SK-N-SH treated with all-trans-retinoic acid at 6 μM for 48 hours (cell line): ENCODE measurements at regions not wholly inside any gene's neighbourhood (a gene's known extent, or its start where the extent isn't known, plus 50 kb on each side); places are given as distances from the start of the nearest gene placed in this dataset.

Source experiments
- ARNTL ChIP-seq: fragments of 450-650 bp; formaldehyde crosslinking; IDR thresholded peaks from 2 replicates; pipeline ENCODE4 v1.5.0; 2020; ENCODE audit warnings: low read depth, mild to moderate bottlenecking, moderate library complexity, borderline replicate concordance
- CREB5 ChIP-seq: fragments of 250-450 bp; sonication (Bioruptor Pico); IDR thresholded peaks from 2 replicates; pipeline ENCODE4 v1.5.1; 2020; ENCODE audit warnings: low read depth, mild to moderate bottlenecking, moderate library complexity
- ESRRG ChIP-seq: fragments of 250-450 bp; sonication (Bioruptor Pico); IDR thresholded peaks from 2 replicates; pipeline ENCODE4 v1.6.1; 2021; ENCODE audit warnings: mild to moderate bottlenecking
- GLIS3 ChIP-seq: fragments of 250-450 bp; sonication (Bioruptor Pico); IDR thresholded peaks from 2 replicates; pipeline ENCODE4 v1.5.0; 2020; ENCODE audit warnings: mild to moderate bottlenecking, moderate library complexity
- ISL1 ChIP-seq: fragments of 250-450 bp; sonication (Bioruptor Pico); IDR thresholded peaks from 2 replicates; pipeline ENCODE4 v2.1.2; 2022; ENCODE audit warnings: mild to moderate bottlenecking, moderate library complexity
- PATZ1 ChIP-seq: fragments of 250-450 bp; sonication (Bioruptor Pico); IDR thresholded peaks from 2 replicates; pipeline ENCODE4 v1.8.0; 2020; ENCODE audit warnings: mild to moderate bottlenecking, moderate library complexity, borderline replicate concordance
- POU6F1 ChIP-seq: fragments of 250-450 bp; sonication (Bioruptor Pico); IDR thresholded peaks from 2 replicates; pipeline ENCODE4 v1.8.0; 2021; ENCODE audit warnings: low read depth, mild to moderate bottlenecking, moderate library complexity, borderline replicate concordance
- RARB ChIP-seq: fragments of 250-450 bp; sonication (Bioruptor Pico); IDR thresholded peaks from 2 replicates; pipeline ENCODE4 v1.8.0; 2021; ENCODE audit warnings: mild to moderate bottlenecking, moderate library complexity
- SNAI2 ChIP-seq: fragments of 250-450 bp; sonication (Bioruptor Pico); IDR thresholded peaks from 2 replicates; pipeline ENCODE4 v1.5.0; 2020; ENCODE audit warnings: mild to moderate bottlenecking, moderate library complexity
- ZC3H10 ChIP-seq: fragments of 250-450 bp; sonication (Bioruptor Pico); IDR thresholded peaks from 2 replicates; pipeline ENCODE4 v1.5.1; 2021; ENCODE audit warnings: mild to moderate bottlenecking, moderate library complexity
- ZFP3 ChIP-seq: fragments of 250-450 bp; sonication (Bioruptor Pico); IDR thresholded peaks from 2 replicates; pipeline ENCODE4 v1.5.0; 2020; ENCODE audit warnings: mild to moderate bottlenecking, moderate library complexity
- ZFP30 ChIP-seq: fragments of 450-650 bp; formaldehyde crosslinking; IDR thresholded peaks from 2 replicates; pipeline ENCODE4 v1.5.0; 2022; ENCODE audit warnings: mild to moderate bottlenecking, moderate library complexity
- ZNF565 ChIP-seq: fragments of 450-650 bp; formaldehyde crosslinking; conservative IDR thresholded peaks from 2 replicates; pipeline ENCODE4 v1.5.0; 2020; ENCODE audit warnings: low read depth, mild to moderate bottlenecking, moderate library complexity
- ZNF70 ChIP-seq: fragments of 450-650 bp; formaldehyde crosslinking; IDR thresholded peaks from 2 replicates; pipeline ENCODE4 v1.5.0; 2020; ENCODE audit warnings: mild to moderate bottlenecking, moderate library complexity

GRCh38 chr7:34451923-34452322 lies 206.1 kb upstream of the NPSR1 start:
- no peak for TF ChIP-seq ZNF70 (CRISPR knock-in tag)
- TF ChIP-seq RARB (CRISPR knock-in tag), result no peak
- TF ChIP-seq PATZ1, result no peak
- TF ChIP-seq POU6F1, result no peak
- TF ChIP-seq SNAI2 (CRISPR knock-in tag), result no peak
- no peak for TF ChIP-seq ISL1 (CRISPR knock-in tag)
- TF ChIP-seq GLIS3 (CRISPR knock-in tag), result no peak
- TF ChIP-seq ZFP30 (CRISPR knock-in tag), result no peak
- TF ChIP-seq ZFP3 (CRISPR knock-in tag), result no peak
- no peak for TF ChIP-seq ARNTL (CRISPR knock-in tag)
- TF ChIP-seq ZC3H10 (CRISPR knock-in tag), result no peak
- no peak for TF ChIP-seq ZNF565 (CRISPR knock-in tag)
- TF ChIP-seq CREB5 (CRISPR knock-in tag), result no peak
- no peak for TF ChIP-seq ESRRG (CRISPR knock-in tag)
